Liver (tissue), 7 donors: ENCODE measurements at regions not wholly inside any gene's neighbourhood (a gene's known extent, or its start where the extent isn't known, plus 50 kb on each side); places are given as distances from the start of the nearest gene placed in this dataset.

Experiments used
- DNase-seq: peaks from one replicate; pipeline ENCODE4 v3.0.0-alpha.2; 2017; ENCODE audit warnings: low spot score
- H3K27ac ChIP-seq, 2 donors: one replicate each; pipeline ENCODE4 v1.7.0; 2013; ENCODE audit warnings: inconsistent platforms in 2 of 2, low read length in 2 of 2, control low read depth in 1 of 2, low read depth in 1 of 2, mild to moderate bottlenecking in 1 of 2
- H3K27me3 ChIP-seq, 4 donors: one replicate each; pipeline versions ENCODE4 v1.6.1 to v1.7.0; 2013; ENCODE audit warnings: low read length in 3 of 4, inconsistent platforms in 1 of 4, mild to moderate bottlenecking in 1 of 4, moderate library complexity in 1 of 4; ENCODE audit not compliant: control insufficient read depth in 4 of 4, insufficient read depth in 4 of 4
- H3K36me3 ChIP-seq, 4 donors: one replicate each; pipeline versions ENCODE4 v1.6.1 to v1.7.0; 2013; ENCODE audit warnings: low read length in 3 of 4, mild to moderate bottlenecking in 3 of 4, low read depth in 1 of 4, moderate library complexity in 1 of 4; ENCODE audit not compliant: control insufficient read depth in 4 of 4, insufficient read depth in 3 of 4
- H3K4me1 ChIP-seq, 4 donors: one replicate each; pipeline versions ENCODE4 v1.6.1 to v1.7.0; 2013; ENCODE audit warnings: low read length in 3 of 4, mild to moderate bottlenecking in 3 of 4, moderate library complexity in 1 of 4; ENCODE audit not compliant: control insufficient read depth in 4 of 4, insufficient read depth in 4 of 4
- H3K4me3 ChIP-seq, 3 donors: one replicate each; pipeline versions ENCODE4 v1.6.1 to v1.7.0; 2013; ENCODE audit warnings: low read length in 3 of 3, control low read depth in 1 of 3, low read depth in 1 of 3, mild to moderate bottlenecking in 1 of 3
- H3K9ac ChIP-seq, 2 donors: one replicate each; pipeline ENCODE4 v1.7.0; 2013; ENCODE audit warnings: low read length in 2 of 2, mild to moderate bottlenecking in 2 of 2, moderate library complexity in 2 of 2, control low read depth in 1 of 2, low read depth in 1 of 2
- H3K9me3 ChIP-seq, 4 donors: one replicate each; pipeline versions ENCODE4 v1.6.1 to v1.7.0; 2013; ENCODE audit warnings: low read length in 3 of 4; ENCODE audit not compliant: control insufficient read depth in 4 of 4
- ATF3 ChIP-seq: IDR thresholded peaks from 2 replicates; pipeline ENCODE4 v1.6.1; 2016; ENCODE audit warnings: antibody characterized with exemption
- EGR1 ChIP-seq, 2 donors: IDR thresholded peaks; 2 replicates each; pipeline ENCODE4 v1.6.1; 2016 to 2018; ENCODE audit warnings: antibody characterized with exemption in 2 of 2, low read depth in 2 of 2
- FOXA2 ChIP-seq: IDR thresholded peaks from 2 replicates; pipeline ENCODE4 v1.6.1; 2016; ENCODE audit warnings: antibody characterized with exemption
- GABPA ChIP-seq, 2 donors: IDR thresholded peaks in 1 of 2; conservative IDR thresholded peaks in 1 of 2; 2 replicates each; pipeline ENCODE4 v1.6.1; 2016; ENCODE audit warnings: antibody characterized with exemption in 2 of 2, mild to moderate bottlenecking in 1 of 2, moderate library complexity in 1 of 2
- HNF4G ChIP-seq: IDR thresholded peaks from 2 replicates; pipeline ENCODE4 v1.6.1; 2016; ENCODE audit warnings: antibody characterized with exemption
- MAX ChIP-seq: IDR thresholded peaks from 2 replicates; pipeline ENCODE4 v1.6.1; 2016; ENCODE audit warnings: antibody characterized with exemption
- NR2F2 ChIP-seq: IDR thresholded peaks from 2 replicates; pipeline ENCODE4 v1.6.1; 2016; ENCODE audit warnings: antibody characterized with exemption
- REST ChIP-seq: IDR thresholded peaks from 2 replicates; pipeline ENCODE4 v1.6.1; 2016; ENCODE audit warnings: antibody characterized with exemption, mild to moderate bottlenecking
- RXRA ChIP-seq, 2 donors: IDR thresholded peaks; 2 replicates each; pipeline ENCODE4 v1.6.1; 2017 to 2018; ENCODE audit warnings: antibody characterized with exemption in 2 of 2, mild to moderate bottlenecking in 1 of 2
- SP1 ChIP-seq: IDR thresholded peaks from 2 replicates; pipeline ENCODE4 v1.6.1; 2018; ENCODE audit warnings: antibody characterized with exemption, mild to moderate bottlenecking
- TAF1 ChIP-seq: conservative IDR thresholded peaks from 2 replicates; pipeline ENCODE4 v1.6.1; 2016; ENCODE audit warnings: antibody characterized with exemption, mild to moderate bottlenecking
- ZBTB33 ChIP-seq: IDR thresholded peaks from 2 replicates; pipeline ENCODE4 v1.6.1; 2016; ENCODE audit warnings: antibody characterized with exemption
- WGBS: extraction: QIAGEN DNeasy Blood & Tissue Kit; methylation state at CpG from one replicate; pipeline ENCODE4 v1.1.7; 2013; 5-methylcytosine and 5-hydroxymethylcytosine counted together
- donor health status: healthy.
- donor health status: healthy.
- donor health status: healthy.
- donor health status: healthy.

- Histone ChIP-seq H3K27me3 (peaks cover 0 to 5% (median 1%) of the 10 kb centered on the region in 4 donors), H3K4me1 (peaks cover 0 to 4% (median 2%) of the 10 kb centered on the region in 4 donors), H3K4me3 (no peak overlapping the region), H3K9ac (no peak overlapping the region), H3K27ac (no peak overlapping the region), H3K9me3 (no peaks in the 10 kb centered on the region), H3K36me3 (no peaks in the 10 kb centered on the region)
- DNase-seq: no peak
- TF ChIP-seq SP1: no peak
- TF ChIP-seq HNF4G: no peak
- TF ChIP-seq RXRA (IDR thresholded peaks at IDR 0.05): peak in 1 of 2 donors; percentile 20
- no peak for TF ChIP-seq ZBTB33
- WGBS: 31% methylated on average over 9 of the region's 9 CpGs
These were observed 90.0 kb upstream of the TAF1B start for GRCh38 chr2:9753276-9753600.

GRCh38 chr2:9753665-9754531, 89.4 kb upstream of the TAF1B start:
- no peak for DNase-seq
- H3K9ac ChIP-seq: no peak overlapping the region
- H3K27me3 ChIP-seq: peaks cover 0 to 5% (median 1%) of the 10 kb centered on the region in 4 donors
- whole genome bisulfite sequencing: 57% methylated on average over 36 of the region's 36 CpGs
- H3K36me3 ChIP-seq: no peaks in the 10 kb centered on the region
- no peaks in the 10 kb centered on the region for H3K9me3 ChIP-seq
- H3K4me1 ChIP-seq: peaks cover 0 to 4% (median 2%) of the 10 kb centered on the region in 4 donors
- no peak overlapping the region for H3K4me3 ChIP-seq
- no peak overlapping the region for H3K27ac ChIP-seq
- TF ChIP-seq EGR1 (IDR thresholded peaks at IDR 0.05; ENCODE audit: low read depth in 2 of 2) (no peak), NR2F2 (no peak), FOXA2 (no peak), GABPA (IDR thresholded peaks at IDR 0.05 in 1 of 2, conservative IDR thresholded peaks at IDR 0.05 in 1 of 2) (no peak), MAX (no peak), RXRA (IDR thresholded peaks at IDR 0.05) (no peak), ATF3 (no peak), SP1 (no peak), REST (no peak), HNF4G (no peak), TAF1 (no peak)
